Stimulated activated CD8-positive, alpha-beta memory T cell treated with anti-CD3 and anti-CD28 coated beads, Interleukin-15, amount 100 ng/mL, for 48 hours (primary cell): ENCODE measurements at regions not wholly inside any gene's neighbourhood (a gene's known extent, or its start where the extent isn't known, plus 50 kb on each side); places are given as distances from the start of the nearest gene placed in this dataset.
"Not testable (repeated sequence)": the region's sequence is repeated elsewhere in the genome, so short reads cannot be mapped to it uniquely, and the experiment has no call there.

Experiments used
- DNase-seq, 2 donors: peaks; one replicate each; pipeline ENCODE4 v3.0.0-alpha.2; 2020; ENCODE audit warnings: low read depth in 2 of 2

- DNase-seq: no peak
Measured at GRCh38 chr7:130944997-130945396, 211.0 kb upstream of the KLF14 start.

- no peak for DNase-seq
Measured at GRCh38 chr7:130945411-130945811, 211.4 kb upstream of the KLF14 start.

DNA sequence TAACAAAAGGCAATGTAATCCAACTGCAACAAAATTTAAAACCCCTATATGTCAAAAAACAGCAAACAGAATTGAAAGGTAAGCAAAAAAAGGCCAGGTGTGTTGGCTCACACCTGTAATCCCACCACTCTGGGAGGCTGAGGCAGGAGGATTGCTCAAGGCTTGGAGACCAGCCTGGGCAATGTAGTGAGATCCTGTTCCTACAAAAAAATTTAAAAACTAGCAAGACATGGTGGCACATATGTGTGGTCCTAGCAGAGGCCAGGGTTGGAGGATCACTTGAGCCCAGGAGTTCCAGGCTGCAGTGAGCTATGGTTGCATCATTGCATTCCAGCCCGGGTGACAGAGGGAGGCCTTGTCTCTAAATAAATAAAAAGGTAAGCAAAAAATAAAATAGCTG, 212.1 kb upstream of the KLF14 start:
- no peak for DNase-seq

GRCh38 chr7:130947792-130948580, 214.0 kb upstream of the KLF14 start:
- DNase-seq: no peak

GRCh38 chr7:130948822-130949221, 214.8 kb upstream of the KLF14 start:
- no peak for DNase-seq

- DNase-seq: no peak
Measured at GRCh38 chr7:130949550-130949949, 215.5 kb upstream of the KLF14 start.

GRCh38 chr7:130950054-130950453, 216.0 kb upstream of the KLF14 start:
- DNase-seq: no peak

DNA sequence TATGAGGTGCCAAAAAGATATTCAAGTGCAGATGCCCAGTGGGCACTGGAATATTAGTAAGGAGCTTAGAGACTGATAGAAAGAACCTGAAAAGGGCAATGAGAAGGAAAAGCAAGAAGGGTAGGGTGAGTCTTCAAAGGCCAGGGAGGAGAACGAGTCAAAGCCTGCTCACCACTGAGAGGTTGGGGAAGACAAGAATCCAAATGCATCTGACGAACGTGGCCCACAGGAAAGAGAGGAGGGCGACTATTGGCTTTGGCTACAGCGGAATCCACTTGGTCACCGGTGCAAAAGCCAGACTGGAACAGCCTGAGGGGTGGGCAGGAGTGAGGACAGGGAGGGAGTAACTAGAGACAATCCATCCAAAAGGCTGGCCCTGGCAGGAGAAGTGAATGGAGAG, 216.7 kb upstream of the KLF14 start:
- DNase-seq: no peak

DNA sequence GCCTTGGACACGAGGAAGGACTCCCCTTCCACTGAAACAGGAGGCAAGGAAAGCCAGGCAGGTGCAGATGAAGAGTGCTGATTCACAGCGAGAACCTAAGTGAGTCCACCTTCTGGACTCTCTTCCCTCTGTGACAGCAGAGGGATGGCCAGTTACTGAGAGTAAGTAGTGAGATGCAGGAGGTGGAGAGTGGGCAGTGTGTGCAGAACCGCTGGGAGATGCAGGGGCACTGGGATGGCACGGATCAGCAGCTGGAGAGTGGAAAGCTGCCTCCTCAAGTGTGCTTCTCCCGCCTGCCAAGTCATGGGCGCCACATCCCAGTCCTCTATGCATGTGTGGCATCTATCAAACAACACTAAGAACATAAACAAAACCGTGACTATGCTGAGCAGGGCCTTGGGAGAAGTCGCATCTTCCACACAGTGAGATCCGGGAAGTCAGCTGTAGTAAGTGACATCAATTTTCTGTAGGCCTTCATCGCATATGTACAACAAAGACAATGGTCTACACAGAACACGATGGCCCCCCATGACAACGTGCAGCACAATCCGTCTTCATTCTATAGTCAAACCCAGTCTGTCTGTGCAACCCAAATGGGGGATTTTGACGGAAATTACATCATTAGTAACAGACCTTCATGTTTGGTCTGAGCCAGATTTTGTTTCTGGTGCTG, 217.4 kb upstream of the KLF14 start:
- DNase-seq: no peak

DNA sequence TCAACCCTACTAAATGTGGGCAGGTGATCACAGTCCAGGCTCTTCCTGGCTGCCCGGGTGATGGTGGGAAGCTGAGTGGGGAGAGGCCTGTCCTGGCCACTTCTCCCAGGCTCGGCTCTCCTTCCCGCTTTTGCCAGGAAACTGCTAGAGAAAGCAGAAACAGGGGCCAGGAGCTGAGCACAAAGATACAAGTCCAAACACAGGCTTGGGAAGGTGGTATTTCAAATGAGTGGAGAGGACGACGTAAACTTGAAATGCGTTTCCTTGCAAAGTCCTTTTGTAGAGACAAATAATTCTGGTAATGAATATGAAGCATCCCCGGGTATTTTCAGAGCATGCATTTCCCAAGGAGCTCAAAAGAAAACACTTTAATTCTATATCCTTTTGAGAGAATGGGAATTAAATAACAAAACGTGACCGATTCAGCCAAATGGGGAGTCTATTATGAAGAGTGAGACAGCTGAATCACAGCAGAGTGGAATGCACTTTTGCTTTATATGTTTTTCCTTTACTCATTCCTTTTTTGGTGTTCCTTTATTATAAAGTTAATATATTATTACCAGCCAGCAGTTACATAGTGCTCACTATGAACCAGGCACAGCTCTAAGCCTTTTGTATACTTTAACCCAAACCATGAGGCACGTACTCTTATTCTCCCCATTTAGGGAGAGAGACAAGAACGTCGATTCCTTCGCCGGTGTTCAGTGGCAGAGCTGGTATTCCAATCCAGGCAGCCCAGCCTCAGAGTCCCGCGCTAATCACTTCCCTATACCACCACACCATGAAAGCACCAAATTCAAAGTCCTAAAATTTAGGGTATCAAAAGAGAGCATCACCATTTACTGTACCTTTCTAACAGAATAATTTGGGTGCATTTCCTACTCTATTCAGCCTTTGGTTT, 218.2 kb upstream of the KLF14 start:
- no peak for DNase-seq

GRCh38 chr7:130953196-130953595, 219.2 kb upstream of the KLF14 start:
- DNase-seq: no peak

- DNase-seq: no peak
Measured at GRCh38 chr7:130954918-130955564, 221.0 kb upstream of the KLF14 start.

DNA sequence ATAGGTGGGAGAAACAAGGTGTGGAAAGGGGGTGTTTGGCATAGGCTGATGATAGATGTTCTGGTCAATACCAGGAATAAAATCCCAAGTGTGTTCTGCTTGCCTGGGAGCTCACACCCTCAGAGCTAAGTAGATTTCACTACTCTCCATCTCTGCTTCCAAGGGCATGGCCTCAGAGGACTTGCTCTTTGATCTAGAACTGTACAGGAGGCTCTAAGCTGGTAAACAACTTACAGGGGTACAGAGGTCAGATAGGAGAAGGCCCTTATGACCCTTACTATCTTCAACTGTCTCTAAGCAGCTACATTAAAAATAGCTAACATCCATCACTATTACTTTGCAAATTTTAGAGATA, 221.5 kb upstream of the KLF14 start:
- DNase-seq: no peak

DNA sequence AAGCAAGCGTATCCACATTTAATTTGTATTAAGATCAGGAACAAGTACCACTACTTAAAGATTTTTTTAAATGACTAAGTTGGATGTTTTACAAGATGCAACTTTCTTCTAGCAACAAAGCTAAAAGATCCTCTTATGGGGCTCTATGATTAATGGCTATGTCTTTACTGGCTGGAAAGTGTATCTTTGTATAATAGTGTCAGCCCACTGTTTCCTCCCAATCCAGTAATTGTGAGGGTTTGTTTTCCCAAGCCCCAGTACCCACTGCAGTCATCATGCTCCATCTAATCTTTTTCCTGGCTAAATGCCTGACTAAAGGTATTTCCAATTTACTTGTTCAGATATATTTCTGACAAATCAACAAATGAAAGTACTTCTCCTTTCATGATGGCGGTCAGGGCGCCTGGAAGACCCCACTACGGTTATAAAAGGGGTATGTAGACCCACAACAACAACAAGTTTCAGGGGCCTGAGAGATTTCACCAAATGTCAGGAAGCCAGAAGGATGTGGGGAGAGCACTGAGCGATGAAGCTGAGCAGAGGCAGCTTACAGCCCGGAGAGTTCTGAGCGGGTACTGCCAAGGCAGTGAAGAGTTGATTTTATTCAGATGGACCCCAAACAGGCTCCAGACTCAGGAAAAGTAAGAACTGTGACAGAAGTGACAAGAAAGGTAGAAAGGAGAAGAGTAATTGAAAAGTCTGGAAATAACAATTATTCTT, 222.6 kb upstream of the KLF14 start:
- DNase-seq: no peak

GRCh38 chr7:130957137-130957513, 223.1 kb upstream of the KLF14 start:
- DNase-seq: no peak

DNA sequence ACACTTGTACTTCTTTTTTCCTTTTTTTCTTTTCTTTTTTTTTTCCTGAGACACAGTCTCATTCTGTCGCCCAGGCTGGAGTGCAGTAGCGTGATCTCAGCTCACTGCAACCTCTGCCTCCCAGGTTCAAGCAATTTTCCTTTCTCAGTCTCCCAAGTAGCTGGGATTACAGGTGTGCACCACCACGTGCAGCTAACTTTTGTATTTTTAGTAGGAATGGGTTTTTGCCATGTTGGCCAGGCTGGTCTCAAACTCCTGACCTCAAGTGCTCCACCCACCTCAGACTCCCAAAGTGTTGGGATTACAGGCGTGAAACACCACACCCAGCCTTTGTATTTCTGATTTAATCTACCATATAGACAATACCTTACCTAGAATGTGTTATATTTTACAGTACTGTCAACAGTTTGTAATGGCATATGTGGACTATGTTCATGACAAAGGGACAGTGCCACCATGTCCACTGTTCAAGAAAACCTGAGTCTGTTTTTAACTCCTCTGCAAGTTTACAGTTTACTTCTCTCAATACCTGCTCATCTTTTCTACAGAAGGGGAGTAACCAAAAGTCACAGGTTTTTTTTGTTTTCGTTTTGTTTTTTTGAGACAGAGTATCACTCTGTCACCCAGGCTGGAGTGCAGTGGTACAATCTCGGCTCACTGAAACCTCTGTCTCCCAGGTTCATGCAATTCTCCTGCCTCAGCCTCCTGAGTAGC, 223.9 kb upstream of the KLF14 start:
- DNase-seq: not testable (repeated sequence)

DNA sequence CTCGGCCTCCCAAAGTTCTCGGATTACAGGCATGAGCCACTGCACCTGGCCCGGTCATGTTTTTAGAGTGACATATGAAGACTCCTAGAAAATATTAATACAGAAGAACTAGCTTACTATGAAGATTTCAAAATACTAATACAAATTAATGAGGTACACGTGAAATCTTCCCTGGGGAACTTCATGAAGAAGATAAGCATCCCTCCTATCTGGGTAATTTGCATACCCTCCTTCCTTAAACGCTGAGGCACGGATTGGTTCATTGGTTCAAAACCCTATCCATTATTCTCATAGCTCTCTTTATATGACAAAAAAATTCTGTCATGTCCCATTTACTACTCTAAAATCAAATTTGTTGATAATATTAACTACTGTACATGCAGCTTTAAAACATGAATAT, 224.8 kb upstream of the KLF14 start:
- no peak for DNase-seq

GRCh38 chr7:130959743-130960207, 225.8 kb upstream of the KLF14 start:
- DNase-seq: no peak

DNA sequence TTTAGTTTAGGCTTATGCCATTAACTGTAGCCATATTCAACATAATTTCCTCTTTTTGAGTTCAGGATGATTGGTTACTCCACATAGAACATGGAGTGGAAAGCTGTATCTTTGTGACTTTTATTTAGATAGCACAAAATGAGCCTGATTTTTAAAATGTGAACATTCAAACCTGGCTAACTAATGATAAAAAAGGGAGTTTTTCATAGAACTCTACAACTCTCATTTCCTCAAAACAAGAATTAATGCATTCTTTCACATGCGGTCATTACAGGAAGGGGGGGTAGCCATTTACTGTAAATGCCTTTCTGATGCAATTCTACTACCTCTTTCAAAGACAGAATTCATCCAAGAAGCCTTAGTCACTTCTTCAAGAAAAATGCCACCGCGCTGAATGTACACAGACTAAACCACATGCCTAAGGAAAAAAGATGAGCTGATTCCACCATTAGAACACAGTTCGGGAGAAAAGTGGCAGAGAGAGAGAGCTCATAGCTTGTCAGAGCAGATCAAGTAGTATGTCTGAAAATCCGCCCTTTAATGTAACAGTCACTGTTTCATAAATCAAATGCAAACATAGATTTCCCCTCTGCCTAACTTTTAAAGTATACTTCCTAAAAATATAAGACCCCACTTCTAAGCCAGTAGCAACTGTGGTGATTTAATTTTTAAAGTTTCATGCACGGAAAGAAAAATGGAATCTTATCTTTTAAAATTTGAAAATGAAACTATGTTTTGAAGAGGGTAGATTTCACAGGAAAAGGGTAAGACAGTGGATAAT, 226.4 kb upstream of the KLF14 start:
- no peak for DNase-seq

GRCh38 chr7:130961128-130961601, 227.2 kb upstream of the KLF14 start:
- peak; percentile 59 to 66 for DNase-seq
